Stimulated activated naive CD4-positive, alpha-beta T cell (primary cell): ENCODE measurements at regions not wholly inside any gene's neighbourhood (a gene's known extent, or its start where the extent isn't known, plus 50 kb on each side); places are given as distances from the start of the nearest gene placed in this dataset.

Source experiments
- DNase-seq, 6 experiments: peaks; one replicate each; lab custom pipeline; 2025; lab: John Stamatoyannopoulos, UW

- DNase-seq = no peak
These were observed 127.5 kb upstream of the RMST start for GRCh38 chr12:97335115-97335514.

GRCh38 chr12:97336900-97337751 is 125.5 kb upstream of the RMST start:
- no peak for DNase-seq

- no peak for DNase-seq
These were observed 120.5 kb upstream of the RMST start for GRCh38 chr12:97342130-97342529.

GRCh38 chr12:97347956-97348355 is 114.6 kb upstream of the RMST start:
- DNase-seq = no peak

GRCh38 chr12:97358361-97358760 is 104.2 kb upstream of the RMST start:
- no peak for DNase-seq

- no peak for DNase-seq
These were observed 103.4 kb upstream of the RMST start for GRCh38 chr12:97359021-97359690.

- no peak for DNase-seq
These were observed 98.9 kb upstream of the RMST start for GRCh38 chr12:97363693-97364092.

GRCh38 chr12:97368462-97369163 is 94.0 kb upstream of the RMST start:
- DNase-seq = no peak

GRCh38 chr12:97375310-97375709 is 87.3 kb upstream of the RMST start:
- no peak for DNase-seq

- no peak for DNase-seq
These were observed 82.2 kb upstream of the RMST start for GRCh38 chr12:97380440-97380839.

- no peak for DNase-seq
These were observed 77.5 kb upstream of the RMST start for GRCh38 chr12:97385121-97385520.

GRCh38 chr12:97386133-97386581 is 76.4 kb upstream of the RMST start:
- no peak for DNase-seq

GRCh38 chr12:97387844-97388243 is 74.8 kb upstream of the RMST start:
- DNase-seq = no peak

GRCh38 chr12:97394657-97395056 is 67.9 kb upstream of the RMST start:
- no peak for DNase-seq

GRCh38 chr12:97397008-97397407 is 65.6 kb upstream of the RMST start:
- DNase-seq = no peak

- DNase-seq = no peak
These were observed 63.9 kb upstream of the RMST start for GRCh38 chr12:97398704-97399103.

GRCh38 chr12:97404093-97404492 is 58.5 kb upstream of the RMST start:
- DNase-seq = no peak

- DNase-seq = no peak
These were observed 58.1 kb upstream of the RMST start for GRCh38 chr12:97404543-97404942.

GRCh38 chr12:97408363-97408762 is 54.2 kb upstream of the RMST start:
- DNase-seq = no peak

GRCh38 chr12:97411341-97411740 is 51.3 kb upstream of the RMST start:
- DNase-seq = no peak
